ENCODE measurements at regions not wholly inside any gene's neighbourhood (a gene's known extent, or its start where the extent isn't known, plus 50 kb on each side); places are given as distances from the start of the nearest gene placed in this dataset.

GRCh38 chr17:71681427-71682173 lies 439.2 kb upstream of the SOX9 start:
- H2AFZ ChIP-seq (replicated peaks; ENCODE audit: low read length, poor library complexity) = no peak overlapping the region
- no peak overlapping the region for H3K9ac ChIP-seq (ENCODE audit: low read depth, low read length)
- no peaks in the 10 kb centered on the region for H4K20me1 ChIP-seq (ENCODE audit: insufficient read depth, low read length)
- H2BK15ac ChIP-seq (ENCODE audit: low read depth, low read length) = no peak overlapping the region
- WGBS, 2 experiments (ENCODE audit: extremely low coverage in 2 of 2, insufficient read length in 1 of 2) = 60% methylated on average over 1 of the region's 4 CpGs; no CpG with 5 or more reads in 1 of the 2 experiments
- H3K27me3 ChIP-seq (ENCODE audit: control insufficient read depth, insufficient read depth, low read length) = no peaks in the 10 kb centered on the region
- no peak overlapping the region for H2BK5ac ChIP-seq (ENCODE audit: low read depth, low read length, poor library complexity, severe bottlenecking)
- no peak overlapping the region for H4K5ac ChIP-seq (ENCODE audit: low read depth, low read length)
- H3K18ac ChIP-seq (ENCODE audit: low read depth, low read length) = no peak overlapping the region
- dilution Hi-C loops (cut with HindIII; ENCODE audit: low sequenced_read_pairs, unreplicated experiment) = no loop called here
- intact Hi-C loops (cut with micrococcal nuclease) = no loop called here
- no peak overlapping the region for H2BK120ac ChIP-seq (ENCODE audit: low read depth, low read length)
- no peak overlapping the region for H2BK20ac ChIP-seq (ENCODE audit: low read depth, low read length)
- BruUV-seq (replicated peaks) = no TSS peak
- POLR2A ChIA-PET (ENCODE audit: unreplicated experiment) = no interaction called here
- H4K91ac ChIP-seq (ENCODE audit: insufficient read depth, low read depth, low read length) = no peak overlapping the region
- ATAC-seq (ENCODE audit: low read depth) (no peak), DNase-seq (no peak)
- no peaks in the 10 kb centered on the region for H3K36me3 ChIP-seq (ENCODE audit: control insufficient read depth, insufficient read depth, low read length)
- no peak overlapping the region for H3K4ac ChIP-seq (ENCODE audit: low read depth, low read length)
- no peaks in the 10 kb centered on the region for H3K9me3 ChIP-seq (ENCODE audit: control insufficient read depth, insufficient read depth, low read length)
- H4K8ac ChIP-seq (ENCODE audit: low read depth in 2 of 2, low read length in 2 of 2) = no peak overlapping the region
- no peak overlapping the region for H3K4me2 ChIP-seq (ENCODE audit: low read depth, low read length)
- H3K4me3 ChIP-seq (ENCODE audit: insufficient read depth, low read depth, low read length) = no peak overlapping the region
- CTCF ChIA-PET = no interaction called here
- H3K56ac ChIP-seq (ENCODE audit: extremely low read depth, insufficient read depth, low read length) = no peak overlapping the region
- no peaks in the 10 kb centered on the region for H3K9me1 ChIP-seq (ENCODE audit: insufficient read depth, low read length)
- no peak overlapping the region for H3K27ac ChIP-seq (ENCODE audit: insufficient read depth, low read length)
- in situ Hi-C loops (cut with MboI; ENCODE audit: low sequenced_read_pairs) = no loop called here
- H3K23ac ChIP-seq (ENCODE audit: low read depth, low read length) = no peak overlapping the region
- no peak overlapping the region for H2AK9ac ChIP-seq (replicated peaks; ENCODE audit: low read depth, low read length, poor library complexity)
- no peaks in the 10 kb centered on the region for H3K79me1 ChIP-seq (ENCODE audit: low read depth in 1 of 2, low read length in 2 of 2)
- no peak overlapping the region for H3K14ac ChIP-seq (replicated peaks; ENCODE audit: low read depth, low read length)
- H2AK5ac ChIP-seq (ENCODE audit: low read depth, low read length) = no peak overlapping the region
- TF ChIP-seq BHLHE40 (IDR thresholded peaks at IDR 0.05; ENCODE audit: low read depth, low read length) = no peak
- no peak for TF ChIP-seq SMC3 (IDR thresholded peaks at IDR 0.05; ENCODE audit: low read depth, low read length)
- TF ChIP-seq POLR2A (IDR thresholded peaks at IDR 0.05; ENCODE audit: low read depth, low read length) = no peak
- TF ChIP-seq, protein P1, sequence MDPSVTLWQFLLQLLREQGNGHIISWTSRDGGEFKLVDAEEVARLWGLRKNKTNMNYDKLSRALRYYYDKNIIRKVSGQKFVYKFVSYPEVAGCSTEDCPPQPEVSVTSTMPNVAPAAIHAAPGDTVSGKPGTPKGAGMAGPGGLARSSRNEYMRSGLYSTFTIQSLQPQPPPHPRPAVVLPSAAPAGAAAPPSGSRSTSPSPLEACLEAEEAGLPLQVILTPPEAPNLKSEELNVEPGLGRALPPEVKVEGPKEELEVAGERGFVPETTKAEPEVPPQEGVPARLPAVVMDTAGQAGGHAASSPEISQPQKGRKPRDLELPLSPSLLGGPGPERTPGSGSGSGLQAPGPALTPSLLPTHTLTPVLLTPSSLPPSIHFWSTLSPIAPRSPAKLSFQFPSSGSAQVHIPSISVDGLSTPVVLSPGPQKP (IDR thresholded peaks at IDR 0.05; ENCODE audit: borderline replicate concordance, low read depth, low read length) = no peak
- no peak for TF ChIP-seq CHD1 (IDR thresholded peaks at IDR 0.05; ENCODE audit: low read depth, low read length)
- TF ChIP-seq NFE2L2 (IDR thresholded peaks at IDR 0.05; ENCODE audit: low read depth, low read length) = no peak
- TF ChIP-seq RCOR1 (IDR thresholded peaks at IDR 0.05; ENCODE audit: insufficient replicate concordance, low read length) = no peak
- TF ChIP-seq USF2 (IDR thresholded peaks at IDR 0.05; ENCODE audit: low read depth, low read length) = no peak
- no peak for TF ChIP-seq CEBPB (IDR thresholded peaks at IDR 0.05; ENCODE audit: low read depth, low read length)
- TF ChIP-seq FOS (IDR thresholded peaks at IDR 0.05; ENCODE audit: low read depth, low read length) = no peak
- H3K4me1 ChIP-seq (ENCODE audit: control insufficient read depth, insufficient read depth, low read length) = no peaks in the 10 kb centered on the region

Measured in IMR-90 (cell line).